ENCODE measurements at regions not wholly inside any gene's neighbourhood (a gene's known extent, or its start where the extent isn't known, plus 50 kb on each side); places are given as distances from the start of the nearest gene placed in this dataset.

- TF ChIP-seq EZH2 (IDR thresholded peaks at IDR 0.05; ENCODE audit: low read depth) (no peak), CTCF (conservative IDR thresholded peaks at IDR 0.05) (no peak)
Measured at GRCh38 chr12:92467886-92468285, 234.9 kb upstream of the PLEKHG7 start.
